ENCODE measurements at regions not wholly inside any gene's neighbourhood (a gene's known extent, or its start where the extent isn't known, plus 50 kb on each side); places are given as distances from the start of the nearest gene placed in this dataset.

DNA sequence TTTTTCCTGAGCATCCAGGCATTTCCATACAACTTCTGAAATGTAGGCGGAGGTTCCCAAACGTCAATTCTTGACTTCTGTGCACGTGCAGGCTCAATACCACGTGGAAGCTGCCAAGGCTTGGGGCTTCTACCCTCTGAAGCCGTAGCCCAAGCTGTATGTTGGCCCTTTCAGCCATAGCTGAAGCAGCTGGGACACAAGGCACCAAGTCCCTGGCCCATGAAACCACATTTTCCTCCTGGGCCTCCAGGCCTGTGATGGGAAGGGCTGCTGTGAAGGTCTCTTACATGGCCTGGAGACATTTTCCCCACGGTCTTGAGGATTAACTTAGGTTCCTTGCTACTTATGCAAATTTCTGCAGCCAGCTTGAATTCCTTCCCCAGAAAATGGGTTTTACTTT lies 103.6 kb downstream of the NREP start:
- H3K9me3 Mint-ChIP-seq = peaks cover 12% of the 10 kb centered on the region
- ATAC-seq = no peak
- H3K4me1 Mint-ChIP-seq = no peaks in the 10 kb centered on the region
- no peaks in the 10 kb centered on the region for H3K27me3 Mint-ChIP-seq (ENCODE audit: low read depth)
- no peak for DNase-seq (ENCODE audit: low spot score)
- TF ChIP-seq ZNF138 (CRISPR knock-in tag; conservative IDR thresholded peaks at IDR 0.05) = no peak
- TF ChIP-seq TEAD4 (CRISPR knock-in tag; IDR thresholded peaks at IDR 0.05) = no peak
- TF ChIP-seq ZNF532 (CRISPR knock-in tag; IDR thresholded peaks at IDR 0.05; ENCODE audit: borderline replicate concordance) = no peak
- TF ChIP-seq, protein P1, sequence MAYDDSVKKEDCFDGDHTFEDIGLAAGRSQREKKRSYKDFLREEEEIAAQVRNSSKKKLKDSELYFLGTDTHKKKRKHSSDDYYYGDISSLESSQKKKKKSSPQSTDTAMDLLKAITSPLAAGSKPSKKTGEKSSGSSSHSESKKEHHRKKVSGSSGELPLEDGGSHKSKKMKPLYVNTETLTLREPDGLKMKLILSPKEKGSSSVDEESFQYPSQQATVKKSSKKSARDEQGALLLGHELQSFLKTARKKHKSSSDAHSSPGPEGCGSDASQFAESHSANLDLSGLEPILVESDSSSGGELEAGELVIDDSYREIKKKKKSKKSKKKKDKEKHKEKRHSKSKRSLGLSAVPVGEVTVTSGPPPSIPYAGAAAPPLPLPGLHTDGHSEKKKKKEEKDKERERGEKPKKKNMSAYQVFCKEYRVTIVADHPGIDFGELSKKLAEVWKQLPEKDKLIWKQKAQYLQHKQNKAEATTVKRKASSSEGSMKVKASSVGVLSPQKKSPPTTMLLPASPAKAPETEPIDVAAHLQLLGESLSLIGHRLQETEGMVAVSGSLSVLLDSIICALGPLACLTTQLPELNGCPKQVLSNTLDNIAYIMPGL (CRISPR knock-in tag; IDR thresholded peaks at IDR 0.05) = no peak
- no peak for TF ChIP-seq PRRX2 (CRISPR knock-in tag; IDR thresholded peaks at IDR 0.05)
- no peak for TF ChIP-seq HMGA2 (CRISPR knock-in tag; IDR thresholded peaks at IDR 0.05)
- no peak for TF ChIP-seq ESRRA (CRISPR knock-in tag; IDR thresholded peaks at IDR 0.05; ENCODE audit: borderline replicate concordance)
- TF ChIP-seq ZBTB21 (CRISPR knock-in tag; IDR thresholded peaks at IDR 0.05; ENCODE audit: borderline replicate concordance) = no peak
- TF ChIP-seq, protein P2, sequence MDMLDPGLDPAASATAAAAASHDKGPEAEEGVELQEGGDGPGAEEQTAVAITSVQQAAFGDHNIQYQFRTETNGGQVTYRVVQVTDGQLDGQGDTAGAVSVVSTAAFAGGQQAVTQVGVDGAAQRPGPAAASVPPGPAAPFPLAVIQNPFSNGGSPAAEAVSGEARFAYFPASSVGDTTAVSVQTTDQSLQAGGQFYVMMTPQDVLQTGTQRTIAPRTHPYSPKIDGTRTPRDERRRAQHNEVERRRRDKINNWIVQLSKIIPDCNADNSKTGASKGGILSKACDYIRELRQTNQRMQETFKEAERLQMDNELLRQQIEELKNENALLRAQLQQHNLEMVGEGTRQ (CRISPR knock-in tag; IDR thresholded peaks at IDR 0.05) = no peak
- no peak for TF ChIP-seq ZNF121 (CRISPR knock-in tag; IDR thresholded peaks at IDR 0.05)
- TF ChIP-seq, protein P3, sequence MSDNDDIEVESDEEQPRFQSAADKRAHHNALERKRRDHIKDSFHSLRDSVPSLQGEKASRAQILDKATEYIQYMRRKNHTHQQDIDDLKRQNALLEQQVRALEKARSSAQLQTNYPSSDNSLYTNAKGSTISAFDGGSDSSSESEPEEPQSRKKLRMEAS (CRISPR knock-in tag; IDR thresholded peaks at IDR 0.05) = no peak
- no peak for TF ChIP-seq ZNF317 (CRISPR knock-in tag; IDR thresholded peaks at IDR 0.05; ENCODE audit: borderline replicate concordance, low read depth)
- no peak for TF ChIP-seq TP53 (CRISPR knock-in tag; IDR thresholded peaks at IDR 0.05)
- ChIA-PET CTCF (no interaction called here), POLR2A (no interaction called here)
- no peak overlapping the region for H3K4me3 Mint-ChIP-seq
- peaks cover 6% of the 10 kb centered on the region for H3K36me3 Mint-ChIP-seq
- no peak overlapping the region for H3K27ac Mint-ChIP-seq

DNA sequence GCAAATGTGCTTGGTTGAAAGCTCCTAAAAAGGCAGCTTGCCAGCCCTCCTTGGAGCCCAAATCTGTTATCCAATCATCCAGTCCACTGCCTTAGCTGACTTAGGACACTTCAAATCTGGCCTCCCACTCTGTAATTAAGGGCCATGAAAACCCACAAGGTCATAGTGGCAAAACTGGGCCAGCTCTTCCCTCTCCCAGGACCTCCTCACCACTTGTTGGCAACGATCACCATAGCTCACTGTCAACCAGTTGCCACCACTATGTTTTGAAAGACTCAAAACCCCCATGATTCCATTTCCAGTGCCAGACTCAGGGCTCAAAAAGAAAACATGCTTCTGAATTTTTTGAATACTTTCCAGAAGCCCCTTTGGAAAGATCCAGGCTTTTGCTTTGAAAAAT lies 107.5 kb downstream of the NREP start:
- H3K4me1 Mint-ChIP-seq = peaks cover 7% of the 10 kb centered on the region
- no peak overlapping the region for H3K27ac Mint-ChIP-seq
- peaks cover 6% of the 10 kb centered on the region for H3K36me3 Mint-ChIP-seq
- H3K4me3 Mint-ChIP-seq = no peak overlapping the region
- peaks cover 20% of the 10 kb centered on the region for H3K9me3 Mint-ChIP-seq
- DNase-seq (ENCODE audit: low spot score) (no peak), ATAC-seq (no peak)
- ChIA-PET CTCF (interaction anchor here (1.1 kb wide), 1 partner anchor 99 kb away, joined by 3 read pairs; no protein-coding TSS in a partner anchor), POLR2A (no interaction called here)
- no peaks in the 10 kb centered on the region for H3K27me3 Mint-ChIP-seq (ENCODE audit: low read depth)
- TF ChIP-seq TCF7 (CRISPR knock-in tag; IDR thresholded peaks at IDR 0.05; ENCODE audit: low read depth) = no peak
- TF ChIP-seq, protein P1 (CRISPR knock-in tag; IDR thresholded peaks at IDR 0.05) = no peak
- TF ChIP-seq ZSCAN18 (CRISPR knock-in tag; IDR thresholded peaks at IDR 0.05) = no peak
- TF ChIP-seq ZNF219 (CRISPR knock-in tag; IDR thresholded peaks at IDR 0.05; ENCODE audit: borderline replicate concordance) = no peak
- TF ChIP-seq FOXJ3 (CRISPR knock-in tag; IDR thresholded peaks at IDR 0.05; ENCODE audit: borderline replicate concordance) = no peak
- no peak for TF ChIP-seq CREM (CRISPR knock-in tag; IDR thresholded peaks at IDR 0.05)
- TF ChIP-seq CBFB (CRISPR knock-in tag; IDR thresholded peaks at IDR 0.05; ENCODE audit: low read depth) = no peak
- no peak for TF ChIP-seq OVOL2 (CRISPR knock-in tag; IDR thresholded peaks at IDR 0.05; ENCODE audit: borderline replicate concordance)
- no peak for TF ChIP-seq GABPB1 (CRISPR knock-in tag; IDR thresholded peaks at IDR 0.05)
- TF ChIP-seq, protein P4, sequence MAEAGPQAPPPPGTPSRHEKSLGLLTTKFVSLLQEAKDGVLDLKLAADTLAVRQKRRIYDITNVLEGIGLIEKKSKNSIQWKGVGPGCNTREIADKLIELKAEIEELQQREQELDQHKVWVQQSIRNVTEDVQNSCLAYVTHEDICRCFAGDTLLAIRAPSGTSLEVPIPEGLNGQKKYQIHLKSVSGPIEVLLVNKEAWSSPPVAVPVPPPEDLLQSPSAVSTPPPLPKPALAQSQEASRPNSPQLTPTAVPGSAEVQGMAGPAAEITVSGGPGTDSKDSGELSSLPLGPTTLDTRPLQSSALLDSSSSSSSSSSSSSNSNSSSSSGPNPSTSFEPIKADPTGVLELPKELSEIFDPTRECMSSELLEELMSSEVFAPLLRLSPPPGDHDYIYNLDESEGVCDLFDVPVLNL (CRISPR knock-in tag; IDR thresholded peaks at IDR 0.05; ENCODE audit: borderline replicate concordance, low read depth) = no peak
- TF ChIP-seq, protein P3 (CRISPR knock-in tag; IDR thresholded peaks at IDR 0.05) = no peak
- TF ChIP-seq NFATC4 (CRISPR knock-in tag; IDR thresholded peaks at IDR 0.05) = no peak
